Keratinocyte (primary cell): ENCODE measurements at regions not wholly inside any gene's neighbourhood (a gene's known extent, or its start where the extent isn't known, plus 50 kb on each side); places are given as distances from the start of the nearest gene placed in this dataset.

Experiments used
- DNase-seq: peaks from one replicate; pipeline ENCODE4 v3.0.0-alpha.2; 2011; ENCODE audit warnings: low read depth, missing footprints, low spot score
- FAIRE-seq: peaks from 2 replicates; lab custom pipeline; 2011; peaks lifted over from hg19 to GRCh38; lab: Jason Lieb, UNC
- H2AFZ ChIP-seq: 2 replicates; pipeline ENCODE4 v1.6.0; 2012; ENCODE audit warnings: low read length, control low read depth, inconsistent platforms; ENCODE audit not compliant: control insufficient read depth
- H3K27ac ChIP-seq: 2 replicates; pipeline ENCODE4 v1.5.1; 2011; ENCODE audit warnings: low read length; ENCODE audit not compliant: control insufficient read depth, insufficient read depth
- H3K27me3 ChIP-seq: 3 replicates; pipeline ENCODE4 v1.6.0; 2011; ENCODE audit warnings: low read length; ENCODE audit not compliant: control insufficient read depth, insufficient read depth; ENCODE audit errors: extremely low read depth
- H3K36me3 ChIP-seq, 2 experiments: 2 replicates in 1 of 2; 3 replicates in 1 of 2; pipeline ENCODE4 v1.5.1; 2011; ENCODE audit warnings: low read length in 2 of 2, mild to moderate bottlenecking in 1 of 2; ENCODE audit not compliant: control insufficient read depth in 2 of 2, insufficient read depth in 2 of 2; ENCODE audit errors: extremely low read depth in 1 of 2
- H3K4me1 ChIP-seq: 3 replicates; pipeline ENCODE4 v1.5.1; 2011; ENCODE audit warnings: low read length; ENCODE audit not compliant: control insufficient read depth, insufficient read depth; ENCODE audit errors: extremely low read depth
- H3K4me2 ChIP-seq: 3 replicates; pipeline ENCODE4 v1.6.0; 2011; ENCODE audit warnings: low read depth, low read length; ENCODE audit not compliant: control insufficient read depth, insufficient read depth; ENCODE audit errors: extremely low read depth
- H3K4me3 ChIP-seq, 3 experiments: fragments of 200-600 bp in 1 of 3; sonication (generic) in 1 of 3; 2 replicates in 2 of 3; 3 replicates in 1 of 3; pipeline ENCODE4 v1.5.1; 2011 to 2016; ENCODE audit warnings: low read length in 3 of 3, mild to moderate bottlenecking in 3 of 3, control low read depth in 2 of 3, inconsistent platforms in 1 of 3, low read depth in 1 of 3, mixed read lengths in 1 of 3, mixed run types in 1 of 3, moderate library complexity in 1 of 3; ENCODE audit not compliant: control insufficient read depth in 2 of 3, insufficient read depth in 2 of 3; ENCODE audit errors: extremely low read depth in 1 of 3
- H3K79me2 ChIP-seq: 2 replicates; pipeline ENCODE4 v1.6.0; 2012; ENCODE audit warnings: low read length; ENCODE audit not compliant: control insufficient read depth, insufficient read depth
- H3K9ac ChIP-seq: 3 replicates; pipeline ENCODE4 v1.6.0; 2011; ENCODE audit warnings: low read length; ENCODE audit not compliant: control insufficient read depth, insufficient read depth; ENCODE audit errors: extremely low read depth
- H3K9me1 ChIP-seq: 3 replicates; pipeline ENCODE4 v1.6.0; 2011; ENCODE audit warnings: low read length; ENCODE audit not compliant: control insufficient read depth, insufficient read depth; ENCODE audit errors: extremely low read depth
- H3K9me3 ChIP-seq: 2 replicates; pipeline ENCODE4 v1.5.1; 2012; ENCODE audit warnings: low read depth, low read length; ENCODE audit not compliant: control insufficient read depth
- H4K20me1 ChIP-seq: 3 replicates; pipeline ENCODE4 v1.6.0; 2011; ENCODE audit warnings: low read length; ENCODE audit not compliant: control insufficient read depth, insufficient read depth; ENCODE audit errors: extremely low read depth
- EZH2 ChIP-seq: IDR thresholded peaks from one replicate; pipeline ENCODE4 v1.6.1; 2012; ENCODE audit warnings: inconsistent platforms, mild to moderate bottlenecking, low read length, moderate library complexity
- dilution Hi-C: fragments of 300-500 bp; cut with MboI; formaldehyde crosslinking; loops from one replicate; pipeline ENCODE4 v1.7.0; 2020; ENCODE audit warnings: low sequenced_read_pairs; ENCODE audit not compliant: extremely low pct_ligation_motif_present
- TF ChIP-seq, protein P1 (sequence below), 3 experiments: IDR thresholded peaks in 1 of 3; conservative IDR thresholded peaks in 1 of 3; optimal IDR thresholded peaks in 1 of 3; 2 replicates in 2 of 3; 3 replicates in 1 of 3; pipeline versions ENCODE3 to v1.5.1; 2011; ENCODE audit warnings: low read length in 3 of 3, mild to moderate bottlenecking in 3 of 3, moderate library complexity in 2 of 3, control low read depth in 1 of 3, inconsistent platforms in 1 of 3; ENCODE audit not compliant: insufficient read depth in 2 of 3; ENCODE audit errors: extremely low read depth in 1 of 3

DNA sequence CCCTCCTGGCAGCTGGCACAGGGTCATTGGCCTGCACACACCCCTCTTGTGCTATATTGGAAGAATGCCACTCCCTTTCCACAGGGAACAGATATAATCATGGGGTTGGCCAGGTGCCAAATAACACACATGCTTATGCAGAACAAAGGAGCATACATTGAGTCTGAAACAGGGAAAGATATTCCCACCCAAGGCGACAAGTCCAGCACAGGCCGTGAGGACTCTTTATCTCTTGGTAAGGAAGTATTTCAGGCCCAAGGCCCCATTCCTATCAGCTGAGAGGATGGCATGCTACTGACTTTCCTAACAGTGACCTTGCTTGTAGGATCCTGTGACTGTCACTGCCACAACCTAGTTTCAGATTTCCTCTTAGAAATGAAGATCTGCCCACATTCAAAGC lies 59.0 kb upstream of the STXBP6 start:
- DNase-seq (no peak), FAIRE-seq (no peak)
- Histone ChIP-seq H3K4me2 (no peak overlapping the region), H3K36me3 (no peaks in the 10 kb centered on the region), H3K27me3 (no peaks in the 10 kb centered on the region), H3K4me3 (no peak overlapping the region), H3K9ac (no peak overlapping the region), H3K79me2 (no peaks in the 10 kb centered on the region), H2AFZ (no peak overlapping the region), H4K20me1 (no peaks in the 10 kb centered on the region), H3K9me1 (no peaks in the 10 kb centered on the region), H3K9me3 (no peaks in the 10 kb centered on the region), H3K27ac (no peak overlapping the region), H3K4me1 (no peaks in the 10 kb centered on the region)
- dilution Hi-C loops, result no loop called here
- TF ChIP-seq, protein P1, sequence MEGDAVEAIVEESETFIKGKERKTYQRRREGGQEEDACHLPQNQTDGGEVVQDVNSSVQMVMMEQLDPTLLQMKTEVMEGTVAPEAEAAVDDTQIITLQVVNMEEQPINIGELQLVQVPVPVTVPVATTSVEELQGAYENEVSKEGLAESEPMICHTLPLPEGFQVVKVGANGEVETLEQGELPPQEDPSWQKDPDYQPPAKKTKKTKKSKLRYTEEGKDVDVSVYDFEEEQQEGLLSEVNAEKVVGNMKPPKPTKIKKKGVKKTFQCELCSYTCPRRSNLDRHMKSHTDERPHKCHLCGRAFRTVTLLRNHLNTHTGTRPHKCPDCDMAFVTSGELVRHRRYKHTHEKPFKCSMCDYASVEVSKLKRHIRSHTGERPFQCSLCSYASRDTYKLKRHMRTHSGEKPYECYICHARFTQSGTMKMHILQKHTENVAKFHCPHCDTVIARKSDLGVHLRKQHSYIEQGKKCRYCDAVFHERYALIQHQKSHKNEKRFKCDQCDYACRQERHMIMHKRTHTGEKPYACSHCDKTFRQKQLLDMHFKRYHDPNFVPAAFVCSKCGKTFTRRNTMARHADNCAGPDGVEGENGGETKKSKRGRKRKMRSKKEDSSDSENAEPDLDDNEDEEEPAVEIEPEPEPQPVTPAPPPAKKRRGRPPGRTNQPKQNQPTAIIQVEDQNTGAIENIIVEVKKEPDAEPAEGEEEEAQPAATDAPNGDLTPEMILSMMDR (optimal IDR thresholded peaks at IDR 0.05 in 1 of 3, IDR thresholded peaks at IDR 0.05 in 1 of 3, conservative IDR thresholded peaks at IDR 0.05 in 1 of 3; ENCODE audit: extremely low read depth in 1 of 3, insufficient read depth in 2 of 3, low read length in 3 of 3), result no peak
- no peak for TF ChIP-seq EZH2

- DNase-seq, result no peak
- Histone ChIP-seq H3K9me1 (no peaks in the 10 kb centered on the region), H3K9me3 (no peaks in the 10 kb centered on the region), H3K27me3 (no peaks in the 10 kb centered on the region), H3K9ac (no peak overlapping the region), H3K4me3 (no peak overlapping the region), H3K27ac (no peak overlapping the region), H2AFZ (no peak overlapping the region), H3K4me2 (no peak overlapping the region), H3K36me3 (no peaks in the 10 kb centered on the region), H4K20me1 (no peaks in the 10 kb centered on the region), H3K4me1 (no peaks in the 10 kb centered on the region), H3K79me2 (no peaks in the 10 kb centered on the region)
- dilution Hi-C loops, result no loop called here
- no peak for TF ChIP-seq EZH2
- TF ChIP-seq, protein P1 (optimal IDR thresholded peaks at IDR 0.05 in 1 of 3, IDR thresholded peaks at IDR 0.05 in 1 of 3, conservative IDR thresholded peaks at IDR 0.05 in 1 of 3; ENCODE audit: extremely low read depth in 1 of 3, insufficient read depth in 2 of 3, low read length in 3 of 3), result no peak
- FAIRE-seq, result no peak
Measured at GRCh38 chr14:25108291-25108690, 58.3 kb upstream of the STXBP6 start.
